ENCODE measurements at regions not wholly inside any gene's neighbourhood (a gene's known extent, or its start where the extent isn't known, plus 50 kb on each side); places are given as distances from the start of the nearest gene placed in this dataset.
A peak's percentile ranks its signal among the peaks of the same experiment; 100 is the strongest.

DNA sequence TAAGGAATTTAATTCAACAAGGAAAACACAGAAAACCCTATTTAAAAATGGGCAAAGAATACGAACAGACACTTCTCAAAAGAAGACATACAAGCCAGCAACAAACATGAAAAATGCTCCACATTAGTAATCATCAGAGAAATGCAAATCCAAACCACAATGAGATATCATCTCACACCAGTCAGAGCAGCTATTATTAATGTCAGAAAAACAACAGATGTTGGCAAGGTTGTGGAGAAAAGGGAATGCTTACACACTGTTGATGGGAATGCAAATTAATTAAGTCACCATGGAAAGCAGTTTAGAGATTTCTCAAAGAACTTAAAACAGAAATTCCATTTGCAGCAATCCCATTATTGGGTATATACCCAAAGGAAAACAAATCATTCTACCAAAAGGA is 55.2 kb downstream of the GCC1 start:
- Histone ChIP-seq H3K9me3 (ENCODE audit: insufficient read depth, low read length) (peaks cover 5% of the 10 kb centered on the region; the same call in 1 of the 2 replicates), H3K9ac (ENCODE audit: insufficient read length, low read depth) (no peak overlapping the region), H3K4me3 (ENCODE audit: insufficient read length, low read depth) (no peak overlapping the region), H3K27me3 (ENCODE audit: insufficient read depth, insufficient read length) (peaks cover 58% of the 10 kb centered on the region), H3K4me1 (ENCODE audit: insufficient read depth, insufficient read length) (no peaks in the 10 kb centered on the region), H3K36me3 (ENCODE audit: insufficient read depth, insufficient read length, low read length) (no peaks in the 10 kb centered on the region)
- TF ChIP-seq SUZ12 (IDR thresholded peaks at IDR 0.05; ENCODE audit: extremely low read depth, insufficient read depth, insufficient read length) (no peak), ZNF274 (IDR thresholded peaks at IDR 0.05; ENCODE audit: low read depth, low read length) (no peak), YY1 (IDR thresholded peaks at IDR 0.05; ENCODE audit: insufficient read depth, insufficient read length) (no peak)
- DNase-seq (ENCODE audit: low read depth, low spot score) = no peak

DNA sequence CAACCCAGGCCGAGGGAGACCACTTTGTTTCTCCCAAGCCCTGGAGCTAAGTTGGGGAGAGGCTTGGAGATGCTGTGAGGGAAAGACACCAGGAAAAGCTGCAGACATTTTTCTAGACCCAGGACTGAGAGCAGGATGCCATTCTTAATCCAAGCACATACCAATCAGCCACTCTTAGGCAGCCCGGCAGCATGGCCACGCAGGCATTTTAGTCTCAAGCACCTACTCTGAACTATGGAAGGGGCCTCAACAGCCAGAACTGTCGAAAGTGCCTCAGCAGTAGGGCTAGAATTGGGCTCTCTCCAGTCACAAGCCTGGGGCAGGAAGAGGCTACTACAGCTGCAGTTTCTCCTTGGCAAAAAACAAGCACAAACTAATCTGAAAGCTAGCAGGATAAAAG is 57.8 kb downstream of the GCC1 start:
- no peak overlapping the region for H3K4me3 ChIP-seq (ENCODE audit: insufficient read length, low read depth)
- no peaks in the 10 kb centered on the region for H3K36me3 ChIP-seq (ENCODE audit: insufficient read depth, insufficient read length, low read length)
- no peak for TF ChIP-seq YY1 (IDR thresholded peaks at IDR 0.05; ENCODE audit: insufficient read depth, insufficient read length)
- no peak for TF ChIP-seq SUZ12 (IDR thresholded peaks at IDR 0.05; ENCODE audit: extremely low read depth, insufficient read depth, insufficient read length)
- TF ChIP-seq ZNF274 (IDR thresholded peaks at IDR 0.05; ENCODE audit: low read depth, low read length) = no peak
- no peak overlapping the region for H3K9ac ChIP-seq (ENCODE audit: insufficient read length, low read depth)
- no peak for DNase-seq (ENCODE audit: low read depth, low spot score)
- peaks cover 63% of the 10 kb centered on the region for H3K27me3 ChIP-seq (ENCODE audit: insufficient read depth, insufficient read length)
- no peaks in the 10 kb centered on the region for H3K4me1 ChIP-seq (ENCODE audit: insufficient read depth, insufficient read length)
- peaks cover 5% of the 10 kb centered on the region; the same call in 1 of the 2 replicates for H3K9me3 ChIP-seq (ENCODE audit: insufficient read depth, low read length)

GRCh38 chr7:127525866-127526480 is 59.4 kb downstream of the GCC1 start:
- Histone ChIP-seq H3K4me3 (ENCODE audit: insufficient read length, low read depth) (no peak overlapping the region), H3K4me1 (ENCODE audit: insufficient read depth, insufficient read length) (no peaks in the 10 kb centered on the region), H3K36me3 (ENCODE audit: insufficient read depth, insufficient read length, low read length) (no peaks in the 10 kb centered on the region), H3K9me3 (ENCODE audit: insufficient read depth, low read length) (0 out of 2 replicates have a peak, but pooled peaks cover 5% of the 10 kb centered on the region), H3K9ac (ENCODE audit: insufficient read length, low read depth) (no peak overlapping the region), H3K27me3 (ENCODE audit: insufficient read depth, insufficient read length) (peaks cover 63% of the 10 kb centered on the region)
- no peak for TF ChIP-seq YY1 (IDR thresholded peaks at IDR 0.05; ENCODE audit: insufficient read depth, insufficient read length)
- no peak for TF ChIP-seq SUZ12 (IDR thresholded peaks at IDR 0.05; ENCODE audit: extremely low read depth, insufficient read depth, insufficient read length)
- no peak for DNase-seq (ENCODE audit: low read depth, low spot score)

- Histone ChIP-seq H3K4me3 (ENCODE audit: insufficient read length, low read depth) (no peak overlapping the region), H3K36me3 (ENCODE audit: insufficient read depth, insufficient read length, low read length) (no peaks in the 10 kb centered on the region), H3K27me3 (ENCODE audit: insufficient read depth, insufficient read length) (peaks cover 30% of the 10 kb centered on the region), H3K9ac (ENCODE audit: insufficient read length, low read depth) (no peak overlapping the region), H3K9me3 (ENCODE audit: insufficient read depth, low read length) (no peaks in the 10 kb centered on the region), H3K4me1 (ENCODE audit: insufficient read depth, insufficient read length) (no peaks in the 10 kb centered on the region)
- TF ChIP-seq ZNF274 (IDR thresholded peaks at IDR 0.05; ENCODE audit: low read depth, low read length) (no peak), SUZ12 (IDR thresholded peaks at IDR 0.05; ENCODE audit: extremely low read depth, insufficient read depth, insufficient read length) (no peak), YY1 (IDR thresholded peaks at IDR 0.05; ENCODE audit: insufficient read depth, insufficient read length) (no peak)
- DNase-seq (ENCODE audit: low read depth, low spot score) = no peak
These were observed 69.1 kb downstream of the GCC1 start for GRCh38 chr7:127516320-127516719.

DNA sequence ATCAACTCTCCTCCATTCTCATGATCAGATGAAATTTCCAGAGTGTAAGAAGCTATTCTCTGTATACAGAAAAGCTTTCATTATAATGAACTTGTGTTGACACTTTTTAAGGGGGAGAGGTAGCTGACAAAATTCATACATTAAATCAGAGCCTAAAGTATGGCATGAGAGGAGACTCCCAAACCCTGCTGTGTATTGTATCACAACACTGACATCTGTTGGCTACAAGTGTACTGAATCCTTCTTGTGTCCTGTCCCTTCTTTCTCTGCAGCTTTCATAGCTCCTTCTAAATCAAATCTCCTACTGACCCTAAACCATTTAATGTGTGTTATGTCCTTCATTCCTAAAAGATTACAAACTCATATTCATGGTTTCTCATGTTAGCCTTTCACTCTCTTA is 70.9 kb downstream of the GCC1 start:
- Histone ChIP-seq H3K4me1 (ENCODE audit: insufficient read depth, insufficient read length) (no peaks in the 10 kb centered on the region), H3K36me3 (ENCODE audit: insufficient read depth, insufficient read length, low read length) (no peaks in the 10 kb centered on the region), H3K9ac (ENCODE audit: insufficient read length, low read depth) (no peak overlapping the region), H3K27me3 (ENCODE audit: insufficient read depth, insufficient read length) (peaks cover 30% of the 10 kb centered on the region), H3K4me3 (ENCODE audit: insufficient read length, low read depth) (no peak overlapping the region), H3K9me3 (ENCODE audit: insufficient read depth, low read length) (no peaks in the 10 kb centered on the region)
- TF ChIP-seq ZNF274 (IDR thresholded peaks at IDR 0.05; ENCODE audit: low read depth, low read length) (no peak), YY1 (IDR thresholded peaks at IDR 0.05; ENCODE audit: insufficient read depth, insufficient read length) (no peak), SUZ12 (IDR thresholded peaks at IDR 0.05; ENCODE audit: extremely low read depth, insufficient read depth, insufficient read length) (no peak)
- DNase-seq (ENCODE audit: low read depth, low spot score) = peak; percentile 22

GRCh38 chr7:127513311-127513710 is 72.1 kb downstream of the GCC1 start:
- TF ChIP-seq YY1 (IDR thresholded peaks at IDR 0.05; ENCODE audit: insufficient read depth, insufficient read length) (no peak), ZNF274 (IDR thresholded peaks at IDR 0.05; ENCODE audit: low read depth, low read length) (no peak), SUZ12 (IDR thresholded peaks at IDR 0.05; ENCODE audit: extremely low read depth, insufficient read depth, insufficient read length) (no peak)
- Histone ChIP-seq H3K36me3 (ENCODE audit: insufficient read depth, insufficient read length, low read length) (no peaks in the 10 kb centered on the region), H3K9ac (ENCODE audit: insufficient read length, low read depth) (no peak overlapping the region), H3K27me3 (ENCODE audit: insufficient read depth, insufficient read length) (peaks cover 30% of the 10 kb centered on the region), H3K9me3 (ENCODE audit: insufficient read depth, low read length) (no peaks in the 10 kb centered on the region), H3K4me1 (ENCODE audit: insufficient read depth, insufficient read length) (no peaks in the 10 kb centered on the region), H3K4me3 (ENCODE audit: insufficient read length, low read depth) (no peak overlapping the region)
- DNase-seq (ENCODE audit: low read depth, low spot score) = no peak

GRCh38 chr7:127512663-127513062 is 72.7 kb downstream of the GCC1 start:
- TF ChIP-seq SUZ12 (IDR thresholded peaks at IDR 0.05; ENCODE audit: extremely low read depth, insufficient read depth, insufficient read length) (no peak), ZNF274 (IDR thresholded peaks at IDR 0.05; ENCODE audit: low read depth, low read length) (no peak)
- Histone ChIP-seq H3K4me1 (ENCODE audit: insufficient read depth, insufficient read length) (no peaks in the 10 kb centered on the region), H3K36me3 (ENCODE audit: insufficient read depth, insufficient read length, low read length) (no peaks in the 10 kb centered on the region), H3K27me3 (ENCODE audit: insufficient read depth, insufficient read length) (peaks cover 27% of the 10 kb centered on the region), H3K9ac (ENCODE audit: insufficient read length, low read depth) (no peak overlapping the region), H3K4me3 (ENCODE audit: insufficient read length, low read depth) (no peak overlapping the region), H3K9me3 (ENCODE audit: insufficient read depth, low read length) (no peaks in the 10 kb centered on the region)
- DNase-seq (ENCODE audit: low read depth, low spot score) = no peak
